GM23248 (cell line): ENCODE measurements at regions not wholly inside any gene's neighbourhood (a gene's known extent, or its start where the extent isn't known, plus 50 kb on each side); places are given as distances from the start of the nearest gene placed in this dataset.

Experiments
- EZH2 ChIP-seq: fragments of 200-600 bp; sonication (generic); IDR thresholded peaks from 2 replicates; pipeline ENCODE4 v1.6.1; 2018; ENCODE audit warnings: antibody characterized with exemption, mild to moderate bottlenecking; ENCODE audit not compliant: insufficient read depth, poor library complexity, severe bottlenecking
- EZH2phosphoT487 ChIP-seq: fragments of 200-600 bp; sonication (generic); IDR thresholded peaks from 2 replicates; pipeline ENCODE4 v1.6.1; 2018; ENCODE audit warnings: antibody characterized with exemption, moderate library complexity, mild to moderate bottlenecking, low read depth; ENCODE audit not compliant: insufficient read depth

DNA sequence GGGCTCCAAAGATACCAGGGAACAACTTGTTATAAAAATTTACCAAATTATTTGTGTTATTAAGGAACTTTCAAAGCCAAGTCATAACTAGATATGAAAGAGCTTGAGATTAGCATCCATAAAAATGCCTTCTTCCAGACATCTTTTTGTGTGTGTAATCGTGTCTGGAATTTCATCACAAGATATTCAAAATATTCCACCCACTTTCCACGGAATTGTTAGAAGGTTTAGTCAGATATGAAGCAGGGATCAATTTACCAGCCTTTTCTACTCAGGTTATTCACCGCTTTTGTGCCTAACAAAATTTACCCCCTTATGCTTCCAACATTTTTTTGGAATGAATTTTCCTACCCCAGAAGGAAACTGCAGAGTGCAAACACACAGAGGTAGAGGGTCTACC lies 130.2 kb upstream of the ACVR2A start:
- TF ChIP-seq EZH2phosphoT487 (no peak), EZH2 (no peak)
